GM19438 (cell line): ENCODE measurements at regions not wholly inside any gene's neighbourhood (a gene's known extent, or its start where the extent isn't known, plus 50 kb on each side); places are given as distances from the start of the nearest gene placed in this dataset.
"Not testable (repeated sequence)": the region's sequence is repeated elsewhere in the genome, so short reads cannot be mapped to it uniquely, and the experiment has no call there.

Source experiments
- ATAC-seq: cut with Tn5 transposase; IDR thresholded peaks from one replicate; pipeline ENCODE4 v1.9.1; 2021; ENCODE audit warnings: low read depth; ENCODE audit not compliant: unreplicated experiment

DNA sequence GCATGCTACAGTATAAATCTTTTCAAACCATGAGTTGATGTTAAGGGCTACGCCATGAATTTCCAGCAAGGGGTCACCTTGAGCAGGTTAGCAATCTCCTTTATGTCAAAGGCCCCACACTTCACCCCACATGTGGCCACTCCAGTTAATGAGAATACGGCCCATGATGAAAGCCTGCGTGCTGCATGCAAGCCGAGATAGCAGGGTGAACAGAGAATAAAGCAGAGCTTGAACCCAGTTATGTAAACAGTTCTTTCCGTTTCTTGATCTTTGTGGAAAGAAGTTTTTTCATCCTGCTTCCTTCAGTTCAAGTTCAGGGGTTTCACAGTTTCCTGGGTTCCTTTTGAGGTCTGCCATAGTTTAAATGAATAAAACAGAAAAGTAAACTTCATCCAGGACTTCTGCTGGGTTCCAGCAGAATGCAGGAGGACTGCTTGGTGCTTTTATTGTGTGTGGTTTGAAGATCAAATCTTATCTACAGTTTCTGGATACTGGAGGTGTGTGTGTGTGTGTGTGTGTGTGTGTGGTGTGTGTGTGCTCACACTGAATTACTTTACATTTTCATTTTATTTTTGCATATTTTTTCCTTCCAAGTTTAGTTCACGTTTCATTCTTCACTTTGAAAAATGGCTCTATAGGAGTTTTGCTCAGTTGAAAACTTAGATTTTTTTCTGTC, 87.1 kb downstream of the HMHB1 start:
- no peak for ATAC-seq

DNA sequence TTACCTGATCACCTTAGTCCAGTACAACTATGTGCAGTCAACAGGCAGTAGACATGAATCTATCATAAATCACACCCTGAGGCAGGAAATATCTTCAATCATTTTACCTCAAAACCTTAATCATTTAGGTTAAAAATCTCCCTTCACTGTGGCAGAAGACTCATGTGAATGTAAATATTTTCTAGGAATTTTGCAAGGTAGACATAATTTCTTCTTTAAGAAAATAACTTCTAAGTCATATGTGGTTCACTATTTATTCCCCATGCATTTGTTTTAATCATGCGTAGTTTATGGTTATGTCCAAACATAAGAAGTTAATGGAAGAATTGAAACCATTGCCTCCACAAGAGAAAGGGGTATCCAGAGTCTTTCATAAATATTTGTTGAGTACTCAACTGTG, 97.0 kb downstream of the HMHB1 start:
- ATAC-seq, result no peak

DNA sequence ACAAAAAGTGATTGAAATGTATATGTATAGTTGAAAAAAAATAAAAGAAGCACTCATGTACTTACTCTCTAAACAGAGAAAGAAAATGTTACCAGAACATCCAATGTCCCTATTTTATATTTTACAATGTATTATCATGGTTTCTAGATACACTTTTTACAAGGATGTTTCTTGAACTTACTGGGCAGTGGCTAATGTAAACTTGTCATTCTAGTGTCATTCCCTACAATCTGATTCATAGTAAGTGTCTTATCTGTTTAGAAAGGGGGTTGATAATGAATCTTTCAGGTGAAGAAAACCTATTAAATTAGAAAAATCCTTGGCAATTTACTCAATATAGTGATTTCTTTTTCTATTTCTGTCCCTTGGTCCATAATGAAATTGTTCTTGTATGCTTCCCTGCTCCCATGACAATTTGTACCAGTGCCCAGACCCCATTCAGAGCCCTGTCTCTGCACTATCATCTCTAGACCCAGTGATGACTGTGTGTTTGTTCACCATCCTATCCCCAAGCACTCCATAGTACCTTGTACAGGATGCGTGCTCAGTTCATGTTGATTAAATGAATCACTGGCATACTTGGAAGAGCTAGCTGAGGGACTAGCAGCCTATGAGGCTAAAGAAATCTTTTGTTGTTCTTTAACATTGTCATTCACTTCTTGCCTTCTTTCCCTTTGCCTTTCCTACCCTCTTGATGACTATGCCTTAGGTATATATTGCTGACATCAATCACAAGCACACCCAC, 101.2 kb downstream of the HMHB1 start:
- ATAC-seq, result no peak

DNA sequence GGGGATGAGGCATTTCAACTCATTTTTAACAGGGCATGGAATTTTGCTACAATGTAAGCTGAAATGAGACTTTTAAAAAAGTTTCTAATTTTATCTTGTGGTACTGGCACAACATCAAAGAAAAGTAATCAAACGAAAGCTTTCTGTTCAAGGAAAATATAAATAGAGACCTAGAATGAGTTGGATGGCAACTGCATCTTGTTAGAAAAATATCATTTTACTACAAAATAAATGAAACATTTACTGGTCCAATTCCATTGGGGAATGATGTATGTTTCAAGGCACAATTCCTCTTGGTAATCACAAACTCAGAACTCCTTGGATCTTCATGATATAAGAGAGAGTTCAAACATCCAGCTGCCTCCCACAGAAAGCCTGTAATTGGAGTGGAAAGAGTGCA, 102.8 kb downstream of the HMHB1 start:
- ATAC-seq, result no peak

DNA sequence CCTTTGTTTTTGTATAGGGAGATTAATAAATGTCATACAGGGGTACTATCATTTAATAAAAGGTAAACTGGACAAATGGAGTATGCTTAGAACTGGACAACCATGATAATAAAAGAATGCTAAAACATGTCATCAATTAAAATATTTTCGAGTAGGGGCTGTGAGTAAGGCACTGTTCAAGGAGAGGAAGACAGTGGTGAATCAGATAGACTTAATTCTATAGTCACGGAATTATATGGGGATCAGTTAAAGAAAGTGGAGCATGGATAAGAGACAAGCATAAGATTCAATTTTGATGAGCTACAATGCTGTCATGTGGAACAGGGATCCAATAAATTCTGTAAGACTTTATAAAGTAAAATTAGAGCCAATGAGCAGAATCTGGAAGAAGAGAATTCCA, 104.5 kb downstream of the HMHB1 start:
- no peak for ATAC-seq

DNA sequence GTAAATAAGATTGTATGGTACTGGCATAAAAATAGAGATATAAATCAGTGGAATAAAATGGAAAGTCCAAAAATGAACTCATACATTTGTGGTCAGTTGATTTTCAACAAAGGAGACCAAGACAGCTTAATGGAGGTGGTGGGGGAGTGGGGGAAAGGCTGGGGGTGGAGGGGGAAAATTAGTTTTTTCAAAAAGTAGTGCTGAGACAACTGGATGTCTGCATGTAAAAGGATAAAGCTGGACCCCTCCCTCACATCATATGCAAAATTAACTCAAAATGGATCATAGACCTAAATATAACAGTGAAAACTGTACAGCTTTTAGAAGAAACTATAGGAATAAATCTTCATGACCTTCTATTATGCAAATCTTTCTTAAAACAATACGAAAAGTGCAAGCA, 107.0 kb downstream of the HMHB1 start:
- no peak for ATAC-seq

DNA sequence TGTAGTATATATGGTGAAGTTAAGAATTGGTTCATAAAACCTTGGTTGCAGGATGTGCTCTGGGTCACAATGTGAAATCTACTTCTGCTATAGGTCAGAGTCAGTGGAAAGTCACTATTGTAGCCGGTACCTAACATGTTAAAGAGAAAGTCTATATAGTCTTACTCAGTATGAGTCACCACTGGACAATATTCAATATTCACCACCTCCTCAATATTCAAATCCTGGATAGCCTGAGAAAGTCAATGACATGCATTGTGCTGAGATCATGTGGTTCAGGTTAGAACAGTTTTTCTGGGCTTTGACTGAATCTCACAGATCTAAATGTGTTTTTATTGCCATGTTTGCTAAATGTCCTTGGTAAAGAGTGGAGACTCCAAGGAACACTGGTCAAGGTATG, 108.8 kb downstream of the HMHB1 start:
- ATAC-seq, result no peak

DNA sequence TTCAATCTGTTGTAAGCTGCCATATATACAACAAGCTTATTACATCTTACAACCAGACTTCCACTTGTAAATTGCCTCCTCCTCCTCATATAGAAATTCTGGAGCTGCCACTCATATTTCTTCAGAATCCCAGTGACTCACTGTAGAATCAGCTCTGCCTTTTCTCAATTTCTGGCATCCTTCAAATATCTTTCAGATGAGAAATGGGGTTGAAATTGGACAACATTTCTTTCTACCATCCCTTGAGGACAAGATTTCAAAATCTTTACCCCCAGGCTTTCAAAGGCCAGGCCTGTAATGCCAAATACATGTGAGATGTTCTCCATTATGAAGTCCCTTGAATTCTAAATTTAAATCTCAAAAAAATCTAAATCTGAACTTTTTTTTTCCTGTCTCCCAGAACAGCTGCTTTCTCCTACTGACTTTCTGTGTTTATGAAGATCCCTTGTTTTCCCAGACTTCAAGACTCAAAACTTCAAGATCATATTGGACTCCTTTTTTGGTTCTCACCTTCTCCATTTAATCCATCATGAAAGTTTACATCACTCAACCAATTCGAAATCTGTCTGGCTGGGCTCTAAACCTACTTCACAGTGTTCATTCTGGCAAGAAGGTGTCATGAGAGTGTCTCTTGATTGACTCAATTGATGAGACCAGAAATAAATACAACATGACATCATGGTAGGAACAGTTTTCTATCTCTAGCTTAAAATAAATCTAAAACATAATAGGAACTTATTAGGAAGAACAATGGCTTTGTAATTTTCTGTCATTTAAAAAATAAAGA, 109.8 kb downstream of the HMHB1 start:
- ATAC-seq, result no peak

DNA sequence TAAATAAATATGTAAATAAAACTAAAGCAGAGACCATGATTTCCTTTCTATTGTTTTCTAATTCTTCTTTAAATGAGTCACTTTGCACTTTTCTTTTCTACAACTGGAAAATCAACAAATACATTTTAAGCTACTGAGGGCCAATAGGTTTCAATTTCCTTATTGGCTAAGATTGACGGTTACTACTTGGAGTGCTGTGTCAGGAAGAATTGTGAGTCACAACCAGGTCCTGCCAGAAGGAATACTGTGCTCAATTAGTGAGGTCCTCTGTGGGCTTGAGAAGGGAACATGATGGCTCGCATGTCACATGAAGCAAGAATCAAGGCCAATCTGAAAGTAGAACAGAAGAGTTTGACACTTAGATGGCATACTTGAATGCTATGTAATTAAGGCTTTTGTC, 110.8 kb downstream of the HMHB1 start:
- ATAC-seq, result no peak

DNA sequence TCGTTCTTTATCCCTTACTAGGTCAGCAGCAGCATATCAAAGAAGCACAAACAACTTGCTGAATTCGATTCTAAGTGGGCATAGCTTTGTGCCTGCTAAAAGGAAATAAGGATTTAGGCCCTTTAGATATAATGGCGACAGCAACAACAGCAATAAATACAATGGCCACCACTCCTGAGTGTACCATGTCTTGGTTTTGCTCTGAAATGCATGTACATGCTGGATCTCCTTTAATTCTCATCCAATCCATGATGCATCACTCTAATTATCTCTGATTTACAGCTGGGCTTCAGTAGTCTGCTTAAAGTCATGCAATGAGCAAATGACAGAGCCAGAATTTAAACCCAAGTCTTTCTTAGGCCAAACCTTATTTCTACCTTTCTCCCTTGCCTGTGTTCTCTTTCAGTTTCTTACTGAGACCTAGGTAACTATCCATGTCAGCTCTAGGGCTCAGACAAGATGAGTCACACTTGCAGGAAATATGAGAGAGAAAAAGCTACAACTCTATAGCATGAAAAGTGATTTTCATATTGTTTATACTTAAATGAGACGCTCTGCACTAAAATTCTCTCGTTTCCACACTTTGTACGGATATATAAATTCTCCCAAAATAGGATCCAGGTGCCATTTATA, 111.8 kb downstream of the HMHB1 start:
- no peak for ATAC-seq

DNA sequence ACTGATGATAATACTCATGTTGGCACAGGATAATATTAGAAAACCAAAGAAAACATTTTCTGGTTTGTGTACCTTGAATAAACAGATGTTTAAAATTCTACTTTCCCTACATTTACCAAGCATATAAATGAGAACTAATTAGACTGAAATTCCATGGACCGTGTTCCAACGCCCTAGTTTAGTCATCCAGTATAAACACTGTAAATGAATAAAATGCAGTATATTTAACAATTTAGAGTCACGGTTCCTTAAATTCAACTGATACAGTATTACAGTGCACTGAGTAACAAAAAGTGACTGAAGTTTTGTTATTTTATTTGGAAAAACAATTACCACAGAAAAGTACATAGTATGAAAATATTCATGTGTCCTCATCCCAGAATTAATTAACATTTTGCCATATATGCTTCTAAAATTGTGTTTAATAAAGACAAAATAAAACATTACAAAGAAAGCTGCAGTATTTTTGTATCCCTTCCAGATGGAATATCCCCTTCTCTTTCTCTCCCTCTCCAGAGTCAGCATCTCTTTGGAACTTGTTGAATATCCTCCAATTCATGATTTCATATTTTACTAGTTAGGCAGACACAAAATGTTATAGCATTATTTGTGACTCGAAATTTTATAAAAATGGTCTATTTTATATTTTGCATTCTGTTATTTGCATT, 112.5 kb downstream of the HMHB1 start:
- ATAC-seq, result no peak

DNA sequence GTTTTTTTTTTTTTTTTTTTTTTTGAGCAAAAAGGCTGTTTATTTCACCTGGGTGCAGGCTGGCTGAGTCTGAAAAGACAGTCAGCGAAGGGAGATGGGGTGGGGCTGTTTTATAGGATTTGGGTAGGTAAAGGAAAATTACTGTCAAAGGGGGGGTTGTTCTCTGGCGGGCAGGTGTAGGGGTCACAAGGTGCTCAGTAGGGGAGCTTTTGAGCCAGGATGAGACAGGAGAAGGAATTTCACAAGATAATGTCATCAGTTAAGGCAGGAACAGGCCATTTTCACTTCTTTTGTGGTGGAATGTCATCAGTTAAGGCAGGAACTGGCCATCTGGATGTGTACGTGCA, 113.0 kb downstream of the HMHB1 start:
- not testable (repeated sequence) for ATAC-seq

DNA sequence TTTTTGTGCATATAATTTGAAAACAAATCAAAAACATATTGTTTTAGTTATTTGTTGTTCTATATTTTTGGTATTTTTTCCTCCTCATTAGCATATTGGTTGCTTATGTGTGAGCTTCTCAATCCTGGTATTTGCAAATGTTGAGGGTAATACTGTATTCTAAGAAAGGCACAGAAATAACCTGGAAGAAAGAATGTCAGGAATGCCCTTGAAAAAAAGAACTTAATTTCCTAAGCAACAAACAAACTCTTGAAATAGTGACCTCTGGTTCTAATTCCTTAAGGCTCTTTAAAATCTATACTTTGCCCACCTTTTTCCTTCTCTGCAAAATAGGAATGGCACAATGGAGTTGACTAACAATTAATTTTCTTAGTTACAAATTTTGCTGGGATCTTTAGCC, 117.5 kb downstream of the HMHB1 start:
- no peak for ATAC-seq

DNA sequence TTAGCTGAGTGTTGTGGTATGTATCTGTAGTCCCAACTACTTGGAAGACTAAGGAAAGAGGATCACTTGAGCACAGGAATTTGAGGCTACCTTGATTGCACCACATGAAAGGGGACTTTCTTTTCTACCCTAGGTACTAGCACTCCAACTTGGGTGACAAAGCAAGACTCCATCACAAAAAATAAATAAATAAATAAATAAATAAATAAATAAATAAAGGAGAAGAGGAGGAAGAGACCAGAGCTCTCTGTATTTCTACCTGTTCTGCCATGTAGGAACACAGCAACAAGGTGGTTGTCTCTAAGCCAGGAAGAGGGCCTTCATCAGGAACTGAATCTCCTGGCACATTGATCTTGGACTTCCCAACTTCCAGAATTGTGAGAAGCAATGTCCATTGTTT, 118.6 kb downstream of the HMHB1 start:
- no peak for ATAC-seq

DNA sequence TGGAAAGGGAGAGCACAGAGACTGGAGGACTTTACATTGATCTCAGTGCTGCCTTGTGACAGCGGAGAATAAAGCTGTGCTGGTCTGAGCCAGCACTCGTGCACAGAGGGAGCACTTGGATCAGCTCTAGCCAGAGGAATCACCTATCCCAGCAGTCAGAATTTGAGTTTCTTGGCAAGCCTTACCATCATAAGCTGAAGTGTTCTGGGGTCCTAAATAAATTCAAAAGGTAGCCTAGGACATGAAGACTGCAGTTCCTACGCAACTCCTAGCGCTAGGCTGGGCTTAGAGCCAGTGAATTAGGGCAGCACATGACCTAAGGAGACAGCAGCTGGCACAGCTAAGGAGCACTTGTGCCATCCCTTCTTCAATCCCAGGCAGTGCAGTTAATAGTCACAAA, 119.5 kb downstream of the HMHB1 start:
- no peak for ATAC-seq

DNA sequence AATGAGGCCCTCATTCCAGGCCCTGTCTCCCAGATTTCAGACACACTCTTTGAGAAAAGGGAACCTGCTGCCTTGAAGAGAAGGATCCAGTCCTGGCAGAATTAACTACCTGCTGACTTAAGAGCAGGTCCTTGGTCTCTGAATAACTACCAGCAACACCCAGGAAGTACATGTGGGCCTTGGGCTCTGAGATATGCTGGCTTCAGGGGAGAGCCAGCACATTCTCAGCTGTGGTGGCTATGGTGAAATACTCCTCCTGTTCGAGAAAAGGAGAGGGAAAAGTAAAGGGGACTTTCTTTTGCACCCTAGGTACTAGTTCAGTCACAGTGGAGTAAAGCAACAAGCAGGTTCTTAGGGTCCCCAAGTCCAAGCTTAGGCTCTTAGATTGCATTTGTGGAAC, 120.0 kb downstream of the HMHB1 start:
- no peak for ATAC-seq

DNA sequence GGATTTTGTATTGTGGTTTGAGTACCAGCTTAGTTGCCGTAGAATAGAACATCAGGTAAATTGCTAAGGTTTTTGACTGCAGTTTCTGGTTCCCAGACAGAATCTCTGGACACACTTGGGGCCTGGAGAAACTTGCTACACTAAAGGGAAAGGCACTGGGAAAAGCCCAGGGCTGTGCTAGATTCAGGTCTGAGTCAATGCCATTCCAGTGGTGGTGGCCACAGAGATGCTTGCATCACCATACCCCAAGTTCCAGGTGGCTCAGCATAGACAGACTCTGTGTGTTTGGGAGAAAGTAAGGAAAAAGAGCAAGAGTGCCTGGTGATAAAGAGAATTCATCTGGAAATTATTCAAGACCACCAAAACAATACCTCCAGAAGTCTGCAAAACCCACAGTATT, 120.6 kb downstream of the HMHB1 start:
- no peak for ATAC-seq

DNA sequence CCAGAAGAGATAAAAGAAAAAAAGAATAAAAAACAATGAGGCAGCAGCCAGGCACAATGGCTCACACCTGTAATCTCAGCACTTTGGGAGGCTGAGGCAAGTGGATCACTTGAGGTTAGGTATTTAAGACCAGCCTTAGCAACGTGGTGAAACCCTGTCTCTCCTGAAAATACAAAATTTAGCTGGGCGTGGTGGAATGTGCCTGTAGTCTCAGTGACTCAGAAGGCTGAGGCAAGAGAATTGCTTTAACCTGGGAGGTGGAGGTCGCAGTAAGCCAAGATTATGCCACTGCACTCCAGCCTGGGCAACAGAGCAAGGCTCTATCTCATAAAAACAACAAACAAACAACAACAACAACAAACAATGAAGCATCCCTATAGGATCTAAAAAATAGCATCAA, 121.5 kb downstream of the HMHB1 start:
- no peak for ATAC-seq

DNA sequence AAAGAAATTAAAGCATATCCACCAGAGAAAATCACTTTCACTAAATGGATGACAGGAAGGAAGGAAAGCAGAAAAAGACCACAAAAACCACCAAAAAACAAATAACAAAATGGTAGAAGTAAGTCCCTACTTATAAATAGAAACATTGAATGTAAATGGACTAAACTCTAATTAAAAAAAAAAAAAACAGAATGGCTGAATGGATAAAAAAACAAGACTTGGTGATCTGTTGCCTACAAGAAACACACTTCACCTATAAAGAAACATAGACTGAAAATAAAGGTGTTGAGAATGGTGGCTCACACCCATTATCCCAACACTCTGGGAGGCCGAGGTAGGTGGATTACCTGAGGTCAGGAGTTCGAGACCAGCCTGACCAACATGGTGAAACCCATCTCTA, 122.9 kb downstream of the HMHB1 start:
- no peak for ATAC-seq

DNA sequence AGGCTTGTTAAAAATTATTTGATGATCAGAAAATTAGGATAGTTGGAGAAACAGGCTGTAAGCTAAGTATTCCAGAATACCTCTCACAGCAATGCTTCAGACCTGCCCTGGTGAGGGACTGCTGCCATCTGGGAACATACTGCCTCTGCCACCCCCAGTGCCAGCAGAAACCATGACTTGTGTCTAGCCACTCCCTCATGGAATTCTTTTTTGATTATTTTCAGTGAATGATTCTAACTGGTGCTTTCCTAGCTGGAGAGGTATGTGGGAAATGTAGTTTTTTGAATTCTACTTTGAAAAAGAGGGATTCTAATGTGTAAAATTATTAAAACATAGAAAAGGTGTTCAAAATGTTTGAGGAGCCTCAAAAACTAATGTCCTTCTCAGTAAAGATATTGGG, 126.3 kb downstream of the HMHB1 start:
- no peak for ATAC-seq

DNA sequence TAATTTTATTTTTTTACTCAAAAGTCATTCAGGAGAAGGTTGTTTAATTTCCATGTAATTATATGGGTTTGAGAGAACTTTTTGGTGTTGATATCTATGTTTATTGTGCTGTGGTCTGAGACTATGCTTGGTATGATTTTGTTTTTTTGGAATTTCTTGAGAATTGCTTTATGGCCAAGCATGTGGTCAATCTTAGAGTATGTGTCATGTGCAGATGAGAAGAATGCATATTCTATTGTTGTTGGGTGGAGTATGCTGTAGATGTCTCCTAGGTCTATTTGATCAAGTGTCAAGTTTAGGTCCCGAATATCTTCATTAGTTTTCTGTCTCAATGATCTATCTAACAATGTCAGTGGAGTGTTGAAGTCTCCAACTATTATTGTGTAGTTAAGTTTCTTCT, 134.9 kb downstream of the HMHB1 start:
- ATAC-seq, result no peak
